Keratinocyte (primary cell): ENCODE measurements at regions not wholly inside any gene's neighbourhood (a gene's known extent, or its start where the extent isn't known, plus 50 kb on each side); places are given as distances from the start of the nearest gene placed in this dataset.

Source experiments
- DNase-seq: peaks from one replicate; pipeline ENCODE4 v3.0.0-alpha.2; 2011; ENCODE audit warnings: low read depth, missing footprints, low spot score
- FAIRE-seq: peaks from 2 replicates; lab custom pipeline; 2011; peaks lifted over from hg19 to GRCh38; lab: Jason Lieb, UNC
- H2AFZ ChIP-seq: 2 replicates; pipeline ENCODE4 v1.6.0; 2012; ENCODE audit warnings: low read length, control low read depth, inconsistent platforms; ENCODE audit not compliant: control insufficient read depth
- H3K27ac ChIP-seq: 2 replicates; pipeline ENCODE4 v1.5.1; 2011; ENCODE audit warnings: low read length; ENCODE audit not compliant: control insufficient read depth, insufficient read depth
- H3K27me3 ChIP-seq: 3 replicates; pipeline ENCODE4 v1.6.0; 2011; ENCODE audit warnings: low read length; ENCODE audit not compliant: control insufficient read depth, insufficient read depth; ENCODE audit errors: extremely low read depth
- H3K36me3 ChIP-seq, 2 experiments: 2 replicates in 1 of 2; 3 replicates in 1 of 2; pipeline ENCODE4 v1.5.1; 2011; ENCODE audit warnings: low read length in 2 of 2, mild to moderate bottlenecking in 1 of 2; ENCODE audit not compliant: control insufficient read depth in 2 of 2, insufficient read depth in 2 of 2; ENCODE audit errors: extremely low read depth in 1 of 2
- H3K4me1 ChIP-seq: 3 replicates; pipeline ENCODE4 v1.5.1; 2011; ENCODE audit warnings: low read length; ENCODE audit not compliant: control insufficient read depth, insufficient read depth; ENCODE audit errors: extremely low read depth
- H3K4me2 ChIP-seq: 3 replicates; pipeline ENCODE4 v1.6.0; 2011; ENCODE audit warnings: low read depth, low read length; ENCODE audit not compliant: control insufficient read depth, insufficient read depth; ENCODE audit errors: extremely low read depth
- H3K4me3 ChIP-seq, 3 experiments: fragments of 200-600 bp in 1 of 3; sonication (generic) in 1 of 3; 2 replicates in 2 of 3; 3 replicates in 1 of 3; pipeline ENCODE4 v1.5.1; 2011 to 2016; ENCODE audit warnings: low read length in 3 of 3, mild to moderate bottlenecking in 3 of 3, control low read depth in 2 of 3, inconsistent platforms in 1 of 3, low read depth in 1 of 3, mixed read lengths in 1 of 3, mixed run types in 1 of 3, moderate library complexity in 1 of 3; ENCODE audit not compliant: control insufficient read depth in 2 of 3, insufficient read depth in 2 of 3; ENCODE audit errors: extremely low read depth in 1 of 3
- H3K79me2 ChIP-seq: 2 replicates; pipeline ENCODE4 v1.6.0; 2012; ENCODE audit warnings: low read length; ENCODE audit not compliant: control insufficient read depth, insufficient read depth
- H3K9ac ChIP-seq: 3 replicates; pipeline ENCODE4 v1.6.0; 2011; ENCODE audit warnings: low read length; ENCODE audit not compliant: control insufficient read depth, insufficient read depth; ENCODE audit errors: extremely low read depth
- H3K9me1 ChIP-seq: 3 replicates; pipeline ENCODE4 v1.6.0; 2011; ENCODE audit warnings: low read length; ENCODE audit not compliant: control insufficient read depth, insufficient read depth; ENCODE audit errors: extremely low read depth
- H3K9me3 ChIP-seq: 2 replicates; pipeline ENCODE4 v1.5.1; 2012; ENCODE audit warnings: low read depth, low read length; ENCODE audit not compliant: control insufficient read depth
- H4K20me1 ChIP-seq: 3 replicates; pipeline ENCODE4 v1.6.0; 2011; ENCODE audit warnings: low read length; ENCODE audit not compliant: control insufficient read depth, insufficient read depth; ENCODE audit errors: extremely low read depth
- CTCF ChIP-seq, 3 experiments: IDR thresholded peaks in 1 of 3; conservative IDR thresholded peaks in 1 of 3; optimal IDR thresholded peaks in 1 of 3; 2 replicates in 2 of 3; 3 replicates in 1 of 3; pipeline versions ENCODE3 to v1.5.1; 2011; ENCODE audit warnings: low read length in 3 of 3, mild to moderate bottlenecking in 3 of 3, moderate library complexity in 2 of 3, control low read depth in 1 of 3, inconsistent platforms in 1 of 3; ENCODE audit not compliant: insufficient read depth in 2 of 3; ENCODE audit errors: extremely low read depth in 1 of 3
- EZH2 ChIP-seq: IDR thresholded peaks from one replicate; pipeline ENCODE4 v1.6.1; 2012; ENCODE audit warnings: inconsistent platforms, mild to moderate bottlenecking, low read length, moderate library complexity
- dilution Hi-C: fragments of 300-500 bp; cut with MboI; formaldehyde crosslinking; loops from one replicate; pipeline ENCODE4 v1.7.0; 2020; ENCODE audit warnings: low sequenced_read_pairs; ENCODE audit not compliant: extremely low pct_ligation_motif_present

- H3K27ac ChIP-seq, result no peak overlapping the region
- H3K9me3 ChIP-seq, result no peaks in the 10 kb centered on the region
- no peak for TF ChIP-seq CTCF (optimal IDR thresholded peaks at IDR 0.05 in 1 of 3, IDR thresholded peaks at IDR 0.05 in 1 of 3, conservative IDR thresholded peaks at IDR 0.05 in 1 of 3; ENCODE audit: extremely low read depth in 1 of 3, insufficient read depth in 2 of 3, low read length in 3 of 3)
- no peak overlapping the region for H2AFZ ChIP-seq
- no peaks in the 10 kb centered on the region for H4K20me1 ChIP-seq
- H3K36me3 ChIP-seq, result no peaks in the 10 kb centered on the region
- H3K4me2 ChIP-seq, result no peak overlapping the region
- no peaks in the 10 kb centered on the region for H3K79me2 ChIP-seq
- H3K4me3 ChIP-seq, result no peak overlapping the region
- no peaks in the 10 kb centered on the region for H3K9me1 ChIP-seq
- FAIRE-seq (no peak), DNase-seq (no peak)
- no peaks in the 10 kb centered on the region for H3K27me3 ChIP-seq
- dilution Hi-C loops, result no loop called here
- no peak overlapping the region for H3K9ac ChIP-seq
- H3K4me1 ChIP-seq, result no peaks in the 10 kb centered on the region
These were observed 1603.8 kb upstream of the ZEB2 start for GRCh38 chr2:146123714-146124113.

- Histone ChIP-seq H3K79me2 (no peaks in the 10 kb centered on the region), H3K4me3 (no peak overlapping the region), H4K20me1 (no peaks in the 10 kb centered on the region), H3K4me2 (no peak overlapping the region), H3K27me3 (no peaks in the 10 kb centered on the region), H3K9me3 (no peaks in the 10 kb centered on the region), H3K9me1 (no peaks in the 10 kb centered on the region), H3K9ac (no peak overlapping the region), H3K4me1 (no peaks in the 10 kb centered on the region), H3K27ac (no peak overlapping the region), H2AFZ (no peak overlapping the region), H3K36me3 (no peaks in the 10 kb centered on the region)
- DNase-seq (no peak), FAIRE-seq (no peak)
- no peak for TF ChIP-seq EZH2
- TF ChIP-seq CTCF (optimal IDR thresholded peaks at IDR 0.05 in 1 of 3, IDR thresholded peaks at IDR 0.05 in 1 of 3, conservative IDR thresholded peaks at IDR 0.05 in 1 of 3; ENCODE audit: extremely low read depth in 1 of 3, insufficient read depth in 2 of 3, low read length in 3 of 3), result no peak
- dilution Hi-C loops, result no loop called here
These were observed 1603.3 kb upstream of the ZEB2 start for GRCh38 chr2:146123256-146123655.
